GM12891 (cell line): ENCODE measurements at regions not wholly inside any gene's neighbourhood (a gene's known extent, or its start where the extent isn't known, plus 50 kb on each side); places are given as distances from the start of the nearest gene placed in this dataset.

ENCODE experiments used
- POLR2A ChIP-seq: IDR thresholded peaks from 2 replicates; pipeline ENCODE4 v1.6.1; 2011; ENCODE audit warnings: low read depth, low read length, control low read depth
- POU2F2 ChIP-seq: IDR thresholded peaks from 2 replicates; pipeline ENCODE4 v1.6.1; 2011; ENCODE audit warnings: low read depth, mild to moderate bottlenecking, control low read depth, low read length, moderate library complexity

DNA sequence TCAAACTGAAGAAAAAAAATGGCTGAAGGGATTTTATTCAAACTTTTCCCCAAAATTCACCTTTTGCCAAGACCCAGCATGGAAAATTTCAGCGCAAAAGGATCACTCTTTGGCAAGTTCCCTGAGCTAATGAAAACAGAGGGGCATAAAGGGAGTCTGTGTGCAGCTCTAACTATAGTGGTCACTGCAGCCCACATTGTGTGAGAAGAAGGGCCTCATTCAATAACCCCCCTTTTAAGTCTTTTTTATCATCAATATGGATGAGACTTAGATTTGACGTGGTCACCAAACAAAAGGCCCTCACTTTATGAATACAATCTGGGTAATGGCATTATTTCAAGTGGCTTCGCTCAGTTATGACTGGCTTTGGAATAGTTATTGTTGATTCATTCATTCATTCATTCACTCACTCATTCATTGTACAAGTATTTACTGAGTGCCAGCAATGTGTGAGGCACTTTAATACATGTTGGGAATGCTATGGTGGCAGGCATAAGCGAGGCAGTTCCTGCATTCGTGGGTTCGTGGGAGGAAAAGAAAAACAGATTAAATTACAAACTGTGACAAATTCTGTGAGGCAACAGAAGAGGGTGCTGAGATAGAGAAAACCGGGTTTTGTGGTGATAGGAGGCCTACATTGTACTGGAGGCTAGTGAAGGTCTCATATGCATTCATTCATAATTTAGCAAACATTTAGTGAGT lies 145.7 kb upstream of the KLF4 start:
- no peak for TF ChIP-seq POU2F2
- no peak for TF ChIP-seq POLR2A
